HCT116 (cell line): ENCODE measurements at regions not wholly inside any gene's neighbourhood (a gene's known extent, or its start where the extent isn't known, plus 50 kb on each side); places are given as distances from the start of the nearest gene placed in this dataset.

Experiments
- ATAC-seq: fragments of 200-7000 bp; cut with Tn5 transposase; 2 replicates; pipeline ENCODE4 v1.9.1; 2020; ENCODE audit warnings: mild to moderate bottlenecking, moderate library complexity
- BruUV-seq: library from RNA; stranded (reverse); fragments of 400-500 nt; replicated peaks from 2 replicates; lab custom pipeline; 2021; lab: Mats Ljungman, UMichigan
- CTCF ChIA-PET: fragments of 300-600 bp; sonication (Branson Sonifier 250); formaldehyde crosslinking; loops from one replicate; lab custom pipeline; 2021; ENCODE audit warnings: antibody characterized with exemption; lab: Charles Lee
- POLR2A ChIA-PET: fragments of 300-600, 350-600 bp; sonication (Branson Sonifier 250); formaldehyde crosslinking; loops from one replicate; lab custom pipeline; 2021; ENCODE audit warnings: antibody characterized with exemption; lab: Charles Lee
- RAD21 ChIA-PET, 2 experiments: fragments of 300-600 bp; sonication (Branson Sonifier 250); formaldehyde crosslinking; loops; one replicate each; lab custom pipeline; 2023; ENCODE audit warnings: low total read pairs in 2 of 2; ENCODE audit not compliant: uncharacterized antibody in 2 of 2, unreplicated experiment in 2 of 2, low non-redundant PET in 1 of 2; lab: Charles Lee
- DNase-seq: peaks from one replicate; pipeline ENCODE4 v3.0.0-alpha.2; 2010; ENCODE audit warnings: low read depth, low spot score
- H2AFZ ChIP-seq: fragments of 200-600 bp; shearing (Covaris generic), sonication (generic); 2 replicates; pipeline ENCODE4 v1.6.1; 2017; ENCODE audit warnings: low read depth, mixed run types, mixed read lengths, antibody characterized with exemption, low read length; ENCODE audit not compliant: poor library complexity, severe bottlenecking
- H3K27ac ChIP-seq: 2 replicates; pipeline ENCODE4 v1.5.1; 2012; ENCODE audit warnings: low read depth, low read length
- H3K27me3 ChIP-seq: fragments of 200-600 bp; sonication (generic); 2 replicates; pipeline ENCODE4 v1.6.1; 2016; ENCODE audit warnings: mixed run types, low read length, mixed read lengths; ENCODE audit not compliant: insufficient read depth
- H3K36me3 ChIP-seq, 2 experiments: fragments of 200-500 bp in 1 of 2; fragments of 200-600 bp in 1 of 2; sonication (Bioruptor generic) in 1 of 2; sonication (generic) in 1 of 2; 2 replicates each; pipeline versions ENCODE4 v1.5.1 to v1.6.1; 2014 to 2016; ENCODE audit warnings: low read length in 2 of 2, inconsistent platforms in 1 of 2, mixed read lengths in 1 of 2, mixed run types in 1 of 2; ENCODE audit not compliant: insufficient read depth in 2 of 2, control insufficient read depth in 1 of 2
- H3K4me1 ChIP-seq, 2 experiments: fragments of 200-600 bp in 1 of 2; sonication (generic) in 1 of 2; 2 replicates each; pipeline versions ENCODE4 v1.5.1 to v1.6.1; 2012 to 2017; ENCODE audit warnings: low read length in 2 of 2, inconsistent platforms in 1 of 2, mild to moderate bottlenecking in 1 of 2, mixed read lengths in 1 of 2, mixed run types in 1 of 2, moderate library complexity in 1 of 2; ENCODE audit not compliant: insufficient read depth in 2 of 2, control insufficient read depth in 1 of 2
- H3K4me2 ChIP-seq: fragments of 200-600 bp; sonication (generic); 2 replicates; pipeline ENCODE4 v1.6.1; 2017; ENCODE audit warnings: mixed run types, low read length, mixed read lengths
- H3K4me3 ChIP-seq, 2 experiments: fragments of 200-600 bp in 1 of 2; sonication (generic) in 1 of 2; replicated peaks in 1 of 2; 2 replicates each; pipeline ENCODE4 v1.5.1; 2011 to 2016; ENCODE audit warnings: low read length in 2 of 2, control low read depth in 1 of 2, low read depth in 1 of 2, mild to moderate bottlenecking in 1 of 2, mixed read lengths in 1 of 2, mixed run types in 1 of 2
- H3K79me2 ChIP-seq: fragments of 200-600 bp; sonication (generic); 2 replicates; pipeline ENCODE4 v1.6.1; 2017; ENCODE audit warnings: mild to moderate bottlenecking, mixed run types, low read length, moderate library complexity, mixed read lengths; ENCODE audit not compliant: insufficient read depth
- H3K9ac ChIP-seq: fragments of 200-600 bp; sonication (generic); 2 replicates; pipeline ENCODE4 v1.6.1; 2016; ENCODE audit warnings: low read length, mixed read lengths
- H3K9me2 ChIP-seq: fragments of 200-600 bp; sonication (generic), shearing (Covaris generic); 2 replicates; pipeline ENCODE4 v1.6.1; 2017; ENCODE audit warnings: mixed run types, mild to moderate bottlenecking, moderate library complexity; ENCODE audit not compliant: insufficient read depth
- H3K9me3 ChIP-seq, 2 experiments: fragments of 200-500 bp in 1 of 2; fragments of 200-600 bp in 1 of 2; sonication (Bioruptor generic) in 1 of 2; sonication (generic) in 1 of 2; 2 replicates each; pipeline ENCODE4 v1.6.1; 2014 to 2017; ENCODE audit warnings: low read length in 2 of 2, mixed read lengths in 2 of 2, inconsistent platforms in 1 of 2, low read depth in 1 of 2, mild to moderate bottlenecking in 1 of 2, mixed run types in 1 of 2, moderate library complexity in 1 of 2; ENCODE audit not compliant: control insufficient read depth in 1 of 2, insufficient read depth in 1 of 2
- H4K20me1 ChIP-seq: fragments of 200-600 bp; sonication (generic), shearing (Covaris generic); 2 replicates; pipeline ENCODE4 v1.6.1; 2017; ENCODE audit warnings: mixed run types, mild to moderate bottlenecking, moderate library complexity; ENCODE audit not compliant: insufficient read depth
- CBX3 ChIP-seq: IDR thresholded peaks from 2 replicates; pipeline ENCODE4 v1.6.1; 2012; ENCODE audit warnings: low read depth
- JUND ChIP-seq: IDR thresholded peaks from 2 replicates; pipeline ENCODE4 v1.6.1; 2012
- POLR2AphosphoS5 ChIP-seq: IDR thresholded peaks from 2 replicates; pipeline ENCODE4 v1.6.1; 2011; ENCODE audit warnings: mild to moderate bottlenecking, low read depth, low read length, moderate library complexity
- intact Hi-C: fragments of 100-400 bp; cut with micrococcal nuclease; formaldehyde crosslinking; loops from 2 replicates; pipeline ENCODE4 v1.10.0; 2022
- TF ChIP-seq, protein P1 (sequence below): IDR thresholded peaks from 2 replicates; pipeline ENCODE4 v1.6.1; 2012
- TF ChIP-seq, protein P2 (sequence below): IDR thresholded peaks from 2 replicates; pipeline ENCODE4 v1.6.1; 2012; ENCODE audit warnings: low read depth
- TF ChIP-seq, protein P3 (sequence below): IDR thresholded peaks from 2 replicates; pipeline ENCODE4 v1.6.1; 2012

DNA sequence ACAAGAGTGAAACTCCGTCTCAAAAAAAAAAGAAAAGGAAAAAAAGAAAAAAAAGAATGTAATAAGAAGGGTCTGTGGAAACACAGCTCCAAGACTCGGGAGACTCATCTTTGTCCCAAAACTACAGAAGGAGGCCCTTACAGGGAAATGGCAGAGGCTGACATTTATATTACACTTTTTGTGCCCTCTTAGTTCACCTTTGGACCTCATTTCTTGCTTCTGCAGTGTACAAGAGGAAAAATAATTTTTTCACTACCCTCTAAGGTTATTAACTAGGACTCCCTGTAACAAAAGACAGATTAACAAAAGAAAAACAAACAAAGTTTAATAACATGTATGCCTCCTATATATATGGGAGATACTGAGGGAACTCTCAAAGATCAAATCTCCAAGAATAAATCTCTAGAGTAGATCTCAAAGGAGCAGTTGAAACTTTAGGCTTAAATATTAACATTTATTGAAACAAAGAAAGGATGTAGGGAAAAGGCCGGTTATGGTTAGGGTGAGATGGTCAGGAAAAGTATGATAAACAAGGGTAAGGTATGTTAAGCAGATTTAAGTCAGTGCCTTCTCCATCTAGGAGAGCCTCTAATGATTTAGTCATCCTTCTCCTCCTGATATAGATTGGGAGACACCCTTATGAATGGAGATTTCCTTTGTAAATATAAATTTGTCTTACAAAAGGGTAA, 121.3 kb upstream of the JADE1 start:
- Histone ChIP-seq H3K9me3 (0 out of 4 replicates have a peak, but pooled peaks cover 0 to 3% of the 10 kb centered on the region in 2 experiments), H3K4me2 (no peak overlapping the region), H3K4me1 (no peaks in the 10 kb centered on the region), H3K4me3 (no peak overlapping the region), H3K9me2 (no peaks in the 10 kb centered on the region), H4K20me1 (no peaks in the 10 kb centered on the region), H2AFZ (no peak overlapping the region), H3K36me3 (no peaks in the 10 kb centered on the region), H3K27ac (no peak overlapping the region), H3K79me2 (no peaks in the 10 kb centered on the region), H3K9ac (no peak overlapping the region), H3K27me3 (no peaks in the 10 kb centered on the region)
- intact Hi-C loops = no loop called here
- ATAC-seq = no peak
- ChIA-PET POLR2A (no interaction called here), CTCF (no interaction called here), RAD21 (no interaction called here)
- TF ChIP-seq, protein P1, sequence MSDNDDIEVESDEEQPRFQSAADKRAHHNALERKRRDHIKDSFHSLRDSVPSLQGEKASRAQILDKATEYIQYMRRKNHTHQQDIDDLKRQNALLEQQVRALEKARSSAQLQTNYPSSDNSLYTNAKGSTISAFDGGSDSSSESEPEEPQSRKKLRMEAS = no peak
- TF ChIP-seq, protein P2, sequence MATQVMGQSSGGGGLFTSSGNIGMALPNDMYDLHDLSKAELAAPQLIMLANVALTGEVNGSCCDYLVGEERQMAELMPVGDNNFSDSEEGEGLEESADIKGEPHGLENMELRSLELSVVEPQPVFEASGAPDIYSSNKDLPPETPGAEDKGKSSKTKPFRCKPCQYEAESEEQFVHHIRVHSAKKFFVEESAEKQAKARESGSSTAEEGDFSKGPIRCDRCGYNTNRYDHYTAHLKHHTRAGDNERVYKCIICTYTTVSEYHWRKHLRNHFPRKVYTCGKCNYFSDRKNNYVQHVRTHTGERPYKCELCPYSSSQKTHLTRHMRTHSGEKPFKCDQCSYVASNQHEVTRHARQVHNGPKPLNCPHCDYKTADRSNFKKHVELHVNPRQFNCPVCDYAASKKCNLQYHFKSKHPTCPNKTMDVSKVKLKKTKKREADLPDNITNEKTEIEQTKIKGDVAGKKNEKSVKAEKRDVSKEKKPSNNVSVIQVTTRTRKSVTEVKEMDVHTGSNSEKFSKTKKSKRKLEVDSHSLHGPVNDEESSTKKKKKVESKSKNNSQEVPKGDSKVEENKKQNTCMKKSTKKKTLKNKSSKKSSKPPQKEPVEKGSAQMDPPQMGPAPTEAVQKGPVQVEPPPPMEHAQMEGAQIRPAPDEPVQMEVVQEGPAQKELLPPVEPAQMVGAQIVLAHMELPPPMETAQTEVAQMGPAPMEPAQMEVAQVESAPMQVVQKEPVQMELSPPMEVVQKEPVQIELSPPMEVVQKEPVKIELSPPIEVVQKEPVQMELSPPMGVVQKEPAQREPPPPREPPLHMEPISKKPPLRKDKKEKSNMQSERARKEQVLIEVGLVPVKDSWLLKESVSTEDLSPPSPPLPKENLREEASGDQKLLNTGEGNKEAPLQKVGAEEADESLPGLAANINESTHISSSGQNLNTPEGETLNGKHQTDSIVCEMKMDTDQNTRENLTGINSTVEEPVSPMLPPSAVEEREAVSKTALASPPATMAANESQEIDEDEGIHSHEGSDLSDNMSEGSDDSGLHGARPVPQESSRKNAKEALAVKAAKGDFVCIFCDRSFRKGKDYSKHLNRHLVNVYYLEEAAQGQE = no peak
- TF ChIP-seq POLR2AphosphoS5 = no peak
- TF ChIP-seq CBX3 = no peak
- TF ChIP-seq, protein P3, sequence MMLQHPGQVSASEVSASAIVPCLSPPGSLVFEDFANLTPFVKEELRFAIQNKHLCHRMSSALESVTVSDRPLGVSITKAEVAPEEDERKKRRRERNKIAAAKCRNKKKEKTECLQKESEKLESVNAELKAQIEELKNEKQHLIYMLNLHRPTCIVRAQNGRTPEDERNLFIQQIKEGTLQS = no peak
- TF ChIP-seq JUND = no peak
- no TSS peak for BruUV-seq
- no peak for DNase-seq
